Left lung (tissue), 4 donors: ENCODE measurements at regions not wholly inside any gene's neighbourhood (a gene's known extent, or its start where the extent isn't known, plus 50 kb on each side); places are given as distances from the start of the nearest gene placed in this dataset.

Source experiments
- ATAC-seq: fragments of 200-7000 bp; cut with Tn5 transposase; one replicate; pipeline ENCODE4 v1.9.1; 2020; ENCODE audit warnings: moderate library complexity
- DNase-seq, 4 donors: peaks; one replicate each; pipeline ENCODE4 v3.0.0-alpha.2; 2013 to 2020
- H3K27ac ChIP-seq, 2 donors: fragments of 200-600 bp; sonication (generic) in 1 of 2; one replicate each; pipeline versions ENCODE4 v1.5.0 to v1.8.0; 2020 to 2021
- H3K27me3 ChIP-seq, 2 donors: fragments of 200-600 bp; sonication (generic) in 1 of 2; one replicate each; pipeline versions ENCODE4 v1.5.0 to v1.8.0; 2020 to 2021
- H3K36me3 ChIP-seq, 2 donors: fragments of 200-600 bp; sonication (generic) in 1 of 2; one replicate each; pipeline versions ENCODE4 v1.5.0 to v1.8.0; 2020 to 2021
- H3K4me1 ChIP-seq, 2 donors: fragments of 200-600 bp; one replicate each; pipeline ENCODE4 v1.8.0; 2021
- H3K4me3 ChIP-seq, 2 donors: fragments of 200-600 bp; sonication (generic) in 1 of 2; one replicate each; pipeline versions ENCODE4 v1.5.0 to v1.8.0; 2020 to 2021; ENCODE audit warnings: mild to moderate bottlenecking in 1 of 2
- H3K9me3 ChIP-seq, 2 donors: fragments of 200-600 bp; sonication (generic) in 1 of 2; one replicate each; pipeline versions ENCODE4 v1.5.0 to v1.8.0; 2020 to 2021
- CTCF ChIP-seq, 2 donors: fragments of 200-600 bp; sonication (generic) in 1 of 2; IDR thresholded peaks; one replicate each; pipeline versions ENCODE4 v1.5.0 to v1.8.0; 2021; ENCODE audit warnings: antibody characterized with exemption in 2 of 2
- intact Hi-C, 2 donors: fragments of 100-400 bp; cut with DNase I; formaldehyde crosslinking; loops; one replicate each; pipeline versions ENCODE4 v1.11.2 to v1.14.2; 2022
- donor health status: DM: no; HTN: yes; CAD: no.
- donor health status: DM: no; HTN: no; CAD: no.

GRCh38 chr2:216944733-216945132 lies 84.9 kb upstream of the TNP1 start:
- no peak overlapping the region for H3K4me3 ChIP-seq
- H3K4me1 ChIP-seq, result no peaks in the 10 kb centered on the region
- DNase-seq (no peak), ATAC-seq (no peak)
- H3K27ac ChIP-seq, result no peak overlapping the region
- no peaks in the 10 kb centered on the region for H3K27me3 ChIP-seq
- no peaks in the 10 kb centered on the region for H3K9me3 ChIP-seq
- TF ChIP-seq CTCF (IDR thresholded peaks at IDR 0.05), result no peak
- no peaks in the 10 kb centered on the region for H3K36me3 ChIP-seq
- intact Hi-C loops, result no loop called here

- no peak overlapping the region for H3K27ac ChIP-seq
- no peaks in the 10 kb centered on the region for H3K9me3 ChIP-seq
- no peaks in the 10 kb centered on the region for H3K36me3 ChIP-seq
- H3K27me3 ChIP-seq, result no peaks in the 10 kb centered on the region
- DNase-seq, result no peak
- TF ChIP-seq CTCF (IDR thresholded peaks at IDR 0.05), result no peak
- intact Hi-C loops, result no loop called here
- H3K4me1 ChIP-seq, result no peaks in the 10 kb centered on the region
- no peak for ATAC-seq
- no peak overlapping the region for H3K4me3 ChIP-seq
Measured at GRCh38 chr2:216943109-216943508, 83.2 kb upstream of the TNP1 start.

- no peaks in the 10 kb centered on the region for H3K4me1 ChIP-seq
- no peaks in the 10 kb centered on the region for H3K27me3 ChIP-seq
- intact Hi-C loops, result no loop called here
- H3K27ac ChIP-seq, result no peak overlapping the region
- DNase-seq (no peak), ATAC-seq (no peak)
- H3K36me3 ChIP-seq, result no peaks in the 10 kb centered on the region
- no peaks in the 10 kb centered on the region for H3K9me3 ChIP-seq
- TF ChIP-seq CTCF (IDR thresholded peaks at IDR 0.05), result no peak
- H3K4me3 ChIP-seq, result no peak overlapping the region
Measured at GRCh38 chr2:216942465-216942864, 82.6 kb upstream of the TNP1 start.

GRCh38 chr2:216942016-216942415 lies 82.2 kb upstream of the TNP1 start:
- Histone ChIP-seq H3K9me3 (no peaks in the 10 kb centered on the region), H3K27ac (no peak overlapping the region), H3K4me1 (no peaks in the 10 kb centered on the region), H3K27me3 (no peaks in the 10 kb centered on the region), H3K4me3 (no peak overlapping the region), H3K36me3 (no peaks in the 10 kb centered on the region)
- no peak for TF ChIP-seq CTCF (IDR thresholded peaks at IDR 0.05)
- ATAC-seq, result no peak
- no peak for DNase-seq
- intact Hi-C loops, result no loop called here

GRCh38 chr2:216936954-216937357 lies 77.1 kb upstream of the TNP1 start:
- no peak overlapping the region for H3K27ac ChIP-seq
- TF ChIP-seq CTCF (IDR thresholded peaks at IDR 0.05), result no peak
- H3K9me3 ChIP-seq, result no peaks in the 10 kb centered on the region
- no peak for DNase-seq
- no peaks in the 10 kb centered on the region for H3K4me1 ChIP-seq
- no peaks in the 10 kb centered on the region for H3K36me3 ChIP-seq
- H3K27me3 ChIP-seq, result no peaks in the 10 kb centered on the region
- intact Hi-C loops, result no loop called here
- ATAC-seq, result no peak
- H3K4me3 ChIP-seq, result no peak overlapping the region
